ENCODE measurements at regions not wholly inside any gene's neighbourhood (a gene's known extent, or its start where the extent isn't known, plus 50 kb on each side); places are given as distances from the start of the nearest gene placed in this dataset.

- TF ChIP-seq CTCF (IDR thresholded peaks at IDR 0.05) (no peak), POLR2A (IDR thresholded peaks at IDR 0.05) (no peak)
Observed at GRCh38 chr1:212514782-212515181, 82.1 kb downstream of the NENF start.
